ENCODE measurements at regions not wholly inside any gene's neighbourhood (a gene's known extent, or its start where the extent isn't known, plus 50 kb on each side); places are given as distances from the start of the nearest gene placed in this dataset.

- H3K4me3 ChIP-seq (ENCODE audit: low read depth, low read length): no peak overlapping the region
- CTCF ChIA-PET: no interaction called here
- DNase-seq (ENCODE audit: low read depth, low spot score): no peak
- POLR2A ChIA-PET: no interaction called here
- no peak for TF ChIP-seq CTCF (IDR thresholded peaks at IDR 0.05; ENCODE audit: insufficient read depth, low read length, missing control alignments)
Observed at GRCh38 chr14:101018561-101019290, 115.2 kb upstream of the RTL1 start.

GRCh38 chr14:101019541-101019940, 116.0 kb upstream of the RTL1 start:
- POLR2A ChIA-PET: no interaction called here
- TF ChIP-seq CTCF (IDR thresholded peaks at IDR 0.05; ENCODE audit: insufficient read depth, low read length, missing control alignments): no peak
- no peak overlapping the region for H3K4me3 ChIP-seq (ENCODE audit: low read depth, low read length)
- CTCF ChIA-PET: no interaction called here
- no peak for DNase-seq (ENCODE audit: low read depth, low spot score)

DNA sequence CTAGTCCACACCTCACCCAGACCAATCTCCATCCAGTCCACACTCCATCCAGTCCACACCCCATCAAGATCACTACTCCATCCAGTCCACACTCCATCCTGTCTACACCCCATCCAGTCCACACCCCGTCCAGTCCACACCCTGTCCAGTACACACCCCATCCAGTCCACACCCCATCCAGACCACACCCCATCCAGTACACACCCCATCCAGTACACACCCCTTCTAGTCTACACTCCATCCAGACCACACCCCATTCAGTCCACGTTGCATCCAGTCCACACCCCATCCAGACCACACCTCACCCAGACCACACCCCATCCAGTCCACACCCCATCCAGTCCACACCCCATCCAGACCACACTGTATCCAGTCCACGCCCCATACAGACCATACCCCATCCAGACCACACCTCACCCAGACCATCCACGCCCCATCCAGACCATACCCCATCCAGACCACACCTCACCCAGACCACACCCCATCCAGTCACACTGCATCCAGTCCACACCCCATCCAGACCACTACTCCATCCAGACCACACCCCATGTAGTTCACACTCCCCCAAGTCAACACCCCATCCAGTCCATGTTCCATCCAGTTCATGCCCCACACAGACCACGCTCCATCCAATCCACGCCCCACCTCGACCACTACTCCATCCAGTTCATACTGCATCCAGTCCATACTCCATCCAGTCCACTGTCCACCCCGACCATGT, 116.6 kb upstream of the RTL1 start:
- ChIA-PET CTCF (no interaction called here), POLR2A (no interaction called here)
- no peak for TF ChIP-seq CTCF (IDR thresholded peaks at IDR 0.05; ENCODE audit: insufficient read depth, low read length, missing control alignments)
- no peak overlapping the region for H3K4me3 ChIP-seq (ENCODE audit: low read depth, low read length)
- DNase-seq (ENCODE audit: low read depth, low spot score): no peak

DNA sequence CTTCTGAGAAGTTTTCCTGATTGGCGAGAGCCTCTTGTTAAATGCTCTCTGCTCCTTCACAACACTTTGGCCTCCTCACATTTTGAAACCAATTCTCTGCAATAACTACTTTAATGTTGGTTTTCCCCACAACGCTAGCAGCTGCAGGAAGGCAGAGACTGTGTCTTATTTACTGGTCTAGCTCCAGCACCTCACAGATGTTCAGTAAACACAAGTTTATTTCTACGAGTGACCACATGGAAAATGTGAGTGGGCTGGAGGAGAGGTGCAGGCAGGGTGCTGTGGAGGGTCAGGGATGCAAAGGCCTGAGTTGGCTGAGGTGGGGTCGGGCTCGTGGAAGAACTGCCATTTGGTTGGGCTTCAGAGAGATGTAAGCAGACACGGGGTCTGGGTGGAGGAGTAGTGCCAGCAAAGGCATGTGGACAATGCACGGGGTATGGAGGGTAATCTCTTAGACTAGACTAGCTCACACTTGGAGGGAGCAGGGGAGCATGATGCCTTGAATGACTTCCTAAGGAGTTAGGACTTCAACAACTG, 117.4 kb upstream of the RTL1 start:
- no peak for TF ChIP-seq CTCF (IDR thresholded peaks at IDR 0.05; ENCODE audit: insufficient read depth, low read length, missing control alignments)

DNA sequence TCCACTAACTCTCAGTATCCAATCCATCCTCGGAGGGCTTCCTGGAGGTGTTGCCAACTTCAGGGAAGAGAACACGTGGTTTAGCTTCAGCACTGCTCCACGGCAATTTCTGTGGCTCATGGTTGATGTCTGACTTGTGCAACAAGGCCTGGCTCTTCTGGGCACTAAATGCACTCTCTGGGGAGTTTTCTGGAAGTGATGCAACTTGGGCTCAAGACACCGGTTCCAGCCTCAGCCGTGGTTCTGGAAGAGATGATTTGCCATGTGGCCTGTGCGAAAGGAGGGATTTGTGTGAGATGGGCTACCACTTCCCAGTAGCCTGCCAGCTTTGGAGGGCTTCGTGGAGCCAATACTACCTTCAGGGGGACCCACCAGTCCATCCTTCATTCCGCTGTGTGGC, 118.6 kb upstream of the RTL1 start:
- TF ChIP-seq CTCF (IDR thresholded peaks at IDR 0.05; ENCODE audit: insufficient read depth, low read length, missing control alignments): no peak
- CTCF ChIA-PET: interaction anchor here (1.3 kb wide), 1 partner anchor 14 kb away, joined by 3 read pairs; no protein-coding TSS in a partner anchor
- POLR2A ChIA-PET: no interaction called here
- H3K4me3 ChIP-seq (ENCODE audit: low read depth, low read length): no peak overlapping the region
- no peak for DNase-seq (ENCODE audit: low read depth, low spot score)

More for the DNA sequence above, 117.4 kb upstream of the RTL1 start:
- DNase-seq (ENCODE audit: low read depth, low spot score): no peak
- no peak overlapping the region for H3K4me3 ChIP-seq (ENCODE audit: low read depth, low read length)
- CTCF ChIA-PET: interaction anchor here (1.3 kb wide), 1 partner anchor 15 kb away, joined by 3 read pairs; no protein-coding TSS in a partner anchor
- POLR2A ChIA-PET: no interaction called here

DNA sequence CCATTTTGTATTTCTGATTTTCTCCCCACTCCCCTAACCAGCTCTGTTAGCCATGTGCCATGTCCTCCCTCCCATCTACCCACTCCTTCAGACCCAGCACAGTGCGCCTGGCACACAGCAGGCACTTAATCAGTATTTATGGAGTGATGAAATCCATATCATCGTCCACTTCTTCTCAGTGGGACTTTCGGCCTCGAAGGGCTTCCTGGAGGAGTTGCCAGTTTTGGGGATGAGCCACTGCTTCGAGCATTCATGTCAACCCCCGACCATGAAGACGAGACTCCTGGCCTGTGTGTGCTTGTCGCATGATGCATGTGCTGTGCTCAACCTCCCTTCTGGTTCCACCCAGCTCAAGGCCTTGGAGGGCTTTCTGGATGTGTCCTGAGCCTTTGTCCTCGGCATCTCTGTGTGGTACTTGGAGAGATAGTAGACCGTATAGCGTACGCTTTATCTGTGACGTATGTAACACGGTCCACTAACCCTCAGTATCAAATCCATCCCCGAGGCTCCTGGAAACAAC, 119.5 kb upstream of the RTL1 start:
- ChIA-PET CTCF (no interaction called here), POLR2A (no interaction called here)
- TF ChIP-seq CTCF (IDR thresholded peaks at IDR 0.05; ENCODE audit: insufficient read depth, low read length, missing control alignments): no peak
- H3K4me3 ChIP-seq (ENCODE audit: low read depth, low read length): no peak overlapping the region
- no peak for DNase-seq (ENCODE audit: low read depth, low spot score)

All from AG04449 (cell line).